Adrenal gland (tissue), 5 donors: ENCODE measurements at regions not wholly inside any gene's neighbourhood (a gene's known extent, or its start where the extent isn't known, plus 50 kb on each side); places are given as distances from the start of the nearest gene placed in this dataset.

Experiments
- CTCF ChIP-seq, 6 experiments: fragments of 450-650 bp in 4 of 6; fragments of 200-600 bp in 2 of 6; sonication (generic) in 1 of 6; IDR thresholded peaks; 1 replicate in 5 of 6; 2 replicates in 1 of 6; pipeline versions ENCODE4 v1.5.1 to v1.8.0; 2016 to 2021; ENCODE audit warnings: antibody characterized with exemption in 6 of 6, mild to moderate bottlenecking in 2 of 6, moderate library complexity in 1 of 6
- POLR2A ChIP-seq, 2 donors: fragments of 450-650 bp; IDR thresholded peaks; one replicate each; pipeline ENCODE4 v1.6.1; 2017; ENCODE audit warnings: antibody characterized with exemption in 2 of 2, mild to moderate bottlenecking in 2 of 2, moderate library complexity in 1 of 2
- donor health status: DM: no; HTN: no; CAD: no.

GRCh38 chr3:187841560-187841959, 96.3 kb upstream of the BCL6 start:
- TF ChIP-seq POLR2A (IDR thresholded peaks at IDR 0.05), result no peak
- TF ChIP-seq CTCF (IDR thresholded peaks at IDR 0.05), result no peak
